Stimulated activated naive CD8-positive, alpha-beta T cell treated with anti-CD3 and anti-CD28 coated beads, Interleukin-15, amount 100 ng/mL, for 72 hours (primary cell): ENCODE measurements at regions not wholly inside any gene's neighbourhood (a gene's known extent, or its start where the extent isn't known, plus 50 kb on each side); places are given as distances from the start of the nearest gene placed in this dataset.
"Not testable (repeated sequence)": the region's sequence is repeated elsewhere in the genome, so short reads cannot be mapped to it uniquely, and the experiment has no call there.

Experiments used
- ATAC-seq: fragments of 150-1000 bp; cut with Tn5 transposase; 2 replicates; pipeline ENCODE4 v1.10.0; 2021; ENCODE audit warnings: mild to moderate bottlenecking, moderate library complexity
- DNase-seq, 2 donors: peaks; one replicate each; pipeline ENCODE4 v3.0.0; 2021 to 2022
- H3K27ac Mint-ChIP-seq, 2 donors: one replicate each; pipeline ENCODE4 v1.8.0; 2022; ENCODE audit warnings: mild to moderate bottlenecking in 2 of 2, mixed read lengths in 2 of 2, moderate library complexity in 2 of 2
- H3K27me3 Mint-ChIP-seq: one replicate; pipeline ENCODE4 v1.8.0; 2022; ENCODE audit warnings: mixed read lengths
- H3K4me1 Mint-ChIP-seq: one replicate; pipeline ENCODE4 v1.8.0; 2022; ENCODE audit warnings: mild to moderate bottlenecking, mixed read lengths
- H3K4me3 Mint-ChIP-seq, 2 donors: one replicate each; pipeline ENCODE4 v1.8.0; 2022; ENCODE audit warnings: mild to moderate bottlenecking in 2 of 2, mixed read lengths in 2 of 2, moderate library complexity in 1 of 2
- H3K9me3 Mint-ChIP-seq, 2 donors: one replicate each; pipeline ENCODE4 v1.8.0; 2022; ENCODE audit warnings: mixed read lengths in 2 of 2

DNA sequence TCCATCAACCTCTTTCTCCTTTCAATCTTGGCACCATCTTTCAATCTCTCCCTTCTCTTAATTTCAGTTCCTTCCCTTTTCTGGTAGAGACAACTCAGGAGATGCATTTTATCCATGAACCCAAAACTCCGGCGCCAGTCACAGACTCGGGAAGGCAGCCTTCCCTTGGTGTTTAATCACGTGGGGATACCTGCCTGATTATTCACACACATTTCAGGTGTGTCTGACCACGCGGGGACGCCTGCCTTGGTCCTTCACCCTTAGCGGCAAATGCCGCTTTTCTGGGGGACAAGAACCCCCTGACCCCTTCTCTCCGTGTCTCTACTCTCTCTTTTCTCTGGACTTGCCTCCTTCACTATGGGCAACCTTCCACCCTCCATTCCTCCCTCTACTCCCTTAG lies 257.6 kb upstream of the GULP1 start:
- H3K4me1 Mint-ChIP-seq, H3K4me3 Mint-ChIP-seq, ATAC-seq, H3K9me3 Mint-ChIP-seq, DNase-seq, H3K27me3 Mint-ChIP-seq: not testable (repeated sequence)
- H3K27ac Mint-ChIP-seq: peak overlapping the region in 1 of 2 donors; percentile 22

DNA sequence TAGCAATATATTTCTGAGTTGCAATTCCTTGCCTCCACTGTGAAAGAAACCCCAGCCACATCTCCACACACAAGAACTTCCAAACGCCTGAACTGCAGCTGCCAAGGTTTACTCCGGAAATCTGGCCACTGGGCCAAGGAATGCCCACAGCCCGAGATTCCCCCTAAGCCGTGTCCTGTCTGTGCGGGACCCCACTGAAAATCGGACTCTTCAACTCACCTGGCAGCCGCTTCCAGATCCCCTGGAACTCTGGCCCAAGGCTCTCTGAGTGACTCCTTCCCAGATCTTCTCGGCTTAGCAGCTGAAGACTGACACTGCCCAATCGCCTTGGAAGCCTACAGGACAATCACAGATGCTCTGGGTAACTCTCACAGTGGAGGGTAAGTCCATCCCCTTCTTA lies 256.3 kb upstream of the GULP1 start:
- not testable (repeated sequence) for H3K4me1 Mint-ChIP-seq, H3K4me3 Mint-ChIP-seq, ATAC-seq, H3K9me3 Mint-ChIP-seq, DNase-seq, H3K27ac Mint-ChIP-seq, H3K27me3 Mint-ChIP-seq

GRCh38 chr2:188036786-188037185 lies 254.9 kb upstream of the GULP1 start:
- not testable (repeated sequence) for DNase-seq, H3K27ac Mint-ChIP-seq, ATAC-seq, H3K9me3 Mint-ChIP-seq, H3K4me3 Mint-ChIP-seq, H3K27me3 Mint-ChIP-seq, H3K4me1 Mint-ChIP-seq

DNA sequence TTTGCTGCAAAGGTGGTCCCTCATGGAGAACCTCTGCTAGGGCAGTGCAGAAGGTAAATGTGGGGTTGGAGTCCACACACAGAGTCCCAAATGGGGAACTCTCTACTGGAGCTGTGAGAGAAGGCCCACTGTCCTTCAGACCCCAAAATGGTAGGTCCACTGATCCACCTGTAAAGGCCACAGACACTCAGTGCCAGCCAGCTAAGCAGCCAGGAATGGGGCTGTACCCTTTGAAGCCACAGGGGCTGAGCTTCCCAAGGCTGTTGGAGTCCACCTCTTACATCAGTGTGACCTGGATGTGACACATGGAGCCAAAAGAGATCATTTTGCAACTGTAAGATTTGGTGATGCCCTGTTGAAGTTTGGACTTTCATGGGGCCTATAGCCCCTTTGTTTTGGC lies 252.4 kb upstream of the GULP1 start:
- peaks cover 0 to 13% of the 10 kb centered on the region in 2 donors for H3K9me3 Mint-ChIP-seq
- H3K4me1 Mint-ChIP-seq: no peaks in the 10 kb centered on the region
- H3K27me3 Mint-ChIP-seq: no peaks in the 10 kb centered on the region
- H3K27ac Mint-ChIP-seq: no peak overlapping the region
- DNase-seq (no peak), ATAC-seq (peak; percentile 31)
- H3K4me3 Mint-ChIP-seq: no peak overlapping the region

- Mint-ChIP-seq H3K4me3 (no peak overlapping the region), H3K27me3 (no peaks in the 10 kb centered on the region), H3K9me3 (peaks cover 0 to 14% of the 10 kb centered on the region in 2 donors), H3K27ac (no peak overlapping the region), H3K4me1 (no peaks in the 10 kb centered on the region)
- ATAC-seq: no peak
- no peak for DNase-seq
Observed at GRCh38 chr2:188042412-188042811, 249.3 kb upstream of the GULP1 start.

DNA sequence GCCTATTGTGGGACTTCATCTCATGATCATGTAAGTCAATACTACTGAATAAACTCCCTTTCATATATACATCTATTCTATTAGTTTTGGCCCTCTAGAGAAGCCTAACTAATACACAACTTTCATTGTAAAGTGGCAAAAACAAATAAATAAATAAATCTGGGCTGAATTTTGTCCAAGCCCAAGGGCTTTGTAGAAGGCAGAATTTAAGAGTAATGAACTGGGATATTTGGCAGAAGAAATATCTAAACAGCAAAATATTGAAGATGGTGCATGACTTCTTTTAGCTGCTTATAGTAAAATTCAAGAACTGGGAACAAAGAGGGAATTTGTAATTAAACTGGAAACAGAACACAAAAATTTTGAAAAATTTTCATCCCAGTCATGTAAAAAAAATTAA lies 246.7 kb upstream of the GULP1 start:
- Mint-ChIP-seq H3K27me3 (no peaks in the 10 kb centered on the region), H3K4me3 (no peak overlapping the region), H3K27ac (no peak overlapping the region), H3K4me1 (no peaks in the 10 kb centered on the region), H3K9me3 (peaks cover 0 to 14% of the 10 kb centered on the region in 2 donors)
- no peak for DNase-seq
- no peak for ATAC-seq

DNA sequence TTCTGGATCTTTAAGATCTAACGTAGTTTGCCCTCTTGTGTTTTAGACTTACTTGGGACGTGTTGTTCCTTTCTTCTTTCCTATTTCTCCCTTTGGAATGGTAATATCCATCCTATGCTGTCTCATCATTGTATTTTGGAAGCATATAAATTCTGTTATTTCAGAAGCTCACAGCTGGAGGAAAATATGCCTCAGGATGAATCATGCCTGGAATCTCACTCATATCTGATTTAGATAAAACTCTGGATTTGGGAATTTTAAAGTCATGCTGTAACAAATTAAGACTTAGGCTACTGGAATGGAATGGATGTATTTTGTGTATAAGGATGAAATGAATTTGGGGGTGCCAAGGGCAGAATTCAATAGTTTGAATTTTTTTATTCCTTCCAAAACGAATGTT lies 245.2 kb upstream of the GULP1 start:
- Mint-ChIP-seq H3K4me1 (no peaks in the 10 kb centered on the region), H3K4me3 (no peak overlapping the region), H3K27me3 (no peaks in the 10 kb centered on the region), H3K9me3 (peaks cover 0 to 14% of the 10 kb centered on the region in 2 donors), H3K27ac (no peak overlapping the region)
- DNase-seq (no peak), ATAC-seq (no peak)

DNA sequence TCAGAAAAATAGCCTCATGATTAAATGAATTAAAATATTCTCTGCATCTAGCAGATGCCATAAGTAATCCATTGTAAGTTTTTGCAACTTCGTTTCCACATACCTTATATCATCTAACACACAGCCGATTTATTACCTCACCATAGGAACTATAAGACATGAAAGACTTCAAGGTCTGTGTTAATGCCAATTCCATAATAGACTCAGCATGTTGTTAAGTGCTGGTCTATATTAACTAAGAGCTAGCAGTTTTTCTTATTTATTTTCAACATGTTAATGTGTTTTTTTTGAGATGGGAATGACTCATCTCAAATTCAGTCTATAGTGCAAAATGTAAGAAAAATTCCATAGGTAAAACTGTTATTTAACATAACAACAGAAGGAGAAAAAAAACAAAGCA lies 243.9 kb upstream of the GULP1 start:
- Mint-ChIP-seq H3K9me3 (peaks cover 0 to 14% of the 10 kb centered on the region in 2 donors), H3K27me3 (no peaks in the 10 kb centered on the region), H3K4me1 (no peaks in the 10 kb centered on the region), H3K27ac (peak overlapping the region in 1 of 2 donors; percentile 64), H3K4me3 (no peak overlapping the region)
- ATAC-seq (no peak), DNase-seq (no peak)

DNA sequence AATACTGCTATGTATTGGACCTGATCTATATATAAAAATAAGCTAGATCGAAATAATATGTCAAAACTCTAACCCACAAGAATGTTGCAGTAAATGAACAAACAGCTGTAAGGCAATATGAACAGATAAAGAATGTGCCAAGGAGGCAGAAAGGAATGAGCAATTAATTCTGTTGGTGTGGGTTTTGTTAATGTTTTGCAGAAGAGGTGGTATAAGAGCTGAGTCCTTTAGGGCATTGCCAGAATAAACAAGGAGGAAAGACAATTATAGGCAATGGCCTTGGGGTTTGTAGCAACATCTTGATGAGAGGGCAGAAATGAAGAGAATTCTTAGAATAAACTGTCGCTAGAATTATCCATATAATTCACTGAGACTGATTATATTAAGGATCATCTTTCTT lies 240.9 kb upstream of the GULP1 start:
- Mint-ChIP-seq H3K9me3 (no peaks in the 10 kb centered on the region), H3K27ac (no peak overlapping the region), H3K4me3 (no peak overlapping the region), H3K27me3 (no peaks in the 10 kb centered on the region), H3K4me1 (no peaks in the 10 kb centered on the region)
- no peak for ATAC-seq
- DNase-seq: no peak

- Mint-ChIP-seq H3K4me1 (no peaks in the 10 kb centered on the region), H3K4me3 (no peak overlapping the region), H3K9me3 (no peaks in the 10 kb centered on the region), H3K27ac (no peak overlapping the region), H3K27me3 (no peaks in the 10 kb centered on the region)
- ATAC-seq (no peak), DNase-seq (no peak)
Observed at GRCh38 chr2:188051706-188052105, 240.0 kb upstream of the GULP1 start.

DNA sequence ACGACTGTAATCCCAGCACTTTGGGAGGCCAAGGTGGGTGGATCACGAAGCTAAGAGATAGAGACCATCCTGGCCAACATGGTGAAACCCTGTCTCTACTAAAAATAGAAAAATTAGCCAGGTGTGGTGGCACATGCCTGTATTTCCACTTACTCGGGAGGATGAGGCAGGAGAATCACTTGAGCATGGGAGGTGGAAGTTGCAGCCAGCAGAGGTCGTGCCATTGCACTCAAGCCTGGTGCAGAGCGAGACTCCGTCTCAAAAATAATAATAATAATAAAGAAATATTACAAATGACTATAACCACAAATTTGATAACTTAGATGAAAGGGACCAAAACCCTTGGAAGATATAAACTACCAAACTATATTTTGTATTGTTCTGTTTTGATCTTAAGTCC lies 226.3 kb upstream of the GULP1 start:
- Mint-ChIP-seq H3K9me3 (no peaks in the 10 kb centered on the region), H3K4me1 (no peaks in the 10 kb centered on the region), H3K4me3 (no peak overlapping the region), H3K27me3 (no peaks in the 10 kb centered on the region), H3K27ac (no peak overlapping the region)
- no peak for ATAC-seq
- DNase-seq: no peak

- H3K27ac Mint-ChIP-seq: no peak overlapping the region
Observed at GRCh38 chr2:188068093-188068492, 223.6 kb upstream of the GULP1 start.

DNA sequence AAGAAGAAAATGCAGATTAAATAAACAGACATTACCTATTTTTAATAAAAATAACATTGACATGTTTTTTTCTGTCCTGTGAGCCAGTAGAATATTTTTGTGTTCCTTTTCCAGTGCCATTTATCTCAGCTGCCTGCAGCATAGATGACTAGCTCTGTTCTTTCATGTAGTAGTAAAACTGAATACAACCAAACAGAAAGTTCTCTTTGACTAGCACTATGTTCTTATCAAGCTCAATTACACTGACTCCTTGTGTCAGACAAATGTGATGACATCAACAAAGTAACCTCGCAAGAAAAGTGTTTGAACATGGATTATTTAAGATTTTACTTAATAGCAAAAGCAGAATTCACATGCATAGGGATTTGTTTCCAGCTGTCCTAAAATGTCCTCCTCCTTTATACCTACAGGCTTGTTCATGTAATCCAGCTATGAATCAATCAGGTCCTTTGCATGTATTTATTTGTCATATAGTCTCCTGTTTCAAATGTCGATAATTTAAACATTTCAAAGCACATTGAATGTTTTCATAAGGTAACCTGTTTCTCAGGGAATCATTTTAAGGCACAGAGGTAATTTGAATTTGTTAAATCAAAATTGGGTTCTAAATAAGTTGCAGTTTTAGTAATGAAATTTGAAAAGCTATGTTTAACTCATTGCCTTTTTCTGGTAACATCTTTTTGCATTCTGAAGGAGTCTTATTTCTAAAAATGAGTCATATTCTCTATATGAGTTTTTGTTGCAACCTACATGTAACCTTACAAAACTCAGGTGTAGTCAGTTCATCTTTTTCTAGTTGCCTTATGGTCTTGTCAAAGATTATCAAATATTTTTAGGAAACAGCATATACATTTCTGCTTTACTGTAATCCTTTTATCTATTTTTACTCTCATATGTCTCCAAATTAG lies 215.3 kb upstream of the GULP1 start:
- peak overlapping the region in 1 of 2 donors; percentile 8 for H3K27ac Mint-ChIP-seq

More at GRCh38 chr2:188068093-188068492, 223.6 kb upstream of the GULP1 start:
- Mint-ChIP-seq H3K4me1 (no peaks in the 10 kb centered on the region), H3K27me3 (no peaks in the 10 kb centered on the region), H3K4me3 (no peak overlapping the region), H3K9me3 (peaks cover 0 to 18% of the 10 kb centered on the region in 2 donors)
- no peak for ATAC-seq
- no peak for DNase-seq

DNA sequence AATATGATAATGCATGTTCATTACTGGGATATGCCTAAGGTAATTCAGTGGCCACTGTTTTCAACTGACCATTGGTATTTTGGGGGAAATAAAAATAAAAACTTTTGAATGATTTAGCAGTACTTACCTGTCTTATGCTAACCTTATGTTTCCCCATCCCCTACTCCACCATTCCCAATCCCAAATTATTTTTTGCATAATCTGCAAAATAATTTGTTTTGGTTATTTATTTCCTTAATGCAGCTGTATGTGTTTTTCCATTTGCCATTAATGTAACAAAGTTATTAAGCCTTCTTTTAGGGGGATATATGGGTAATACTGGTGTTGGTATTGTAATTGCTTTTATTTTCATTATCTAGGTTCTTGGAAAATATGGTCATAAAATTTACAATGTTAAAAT lies 213.9 kb upstream of the GULP1 start:
- Mint-ChIP-seq H3K27me3 (peaks cover 9% of the 10 kb centered on the region), H3K4me1 (no peaks in the 10 kb centered on the region), H3K4me3 (no peak overlapping the region), H3K27ac (no peak overlapping the region), H3K9me3 (peaks cover 9 to 36% of the 10 kb centered on the region in 2 donors)
- ATAC-seq (no peak), DNase-seq (no peak)

More for the DNA sequence above, 215.3 kb upstream of the GULP1 start:
- ATAC-seq (peak; percentile 42), DNase-seq (no peak)
- peaks cover 9 to 50% of the 10 kb centered on the region in 2 donors for H3K9me3 Mint-ChIP-seq
- H3K27me3 Mint-ChIP-seq: peaks cover 9% of the 10 kb centered on the region
- H3K4me1 Mint-ChIP-seq: no peaks in the 10 kb centered on the region
- H3K4me3 Mint-ChIP-seq: no peak overlapping the region

GRCh38 chr2:188078534-188078933 lies 213.1 kb upstream of the GULP1 start:
- Mint-ChIP-seq H3K4me1 (no peaks in the 10 kb centered on the region), H3K27ac (no peak overlapping the region), H3K9me3 (peaks cover 8 to 32% of the 10 kb centered on the region in 2 donors), H3K27me3 (peaks cover 9% of the 10 kb centered on the region), H3K4me3 (no peak overlapping the region)
- ATAC-seq (no peak), DNase-seq (no peak)

- H3K27ac Mint-ChIP-seq: no peak overlapping the region
- no peak overlapping the region for H3K4me3 Mint-ChIP-seq
- no peak for DNase-seq
- no peaks in the 10 kb centered on the region for H3K4me1 Mint-ChIP-seq
- peaks cover 9% of the 10 kb centered on the region for H3K27me3 Mint-ChIP-seq
- ATAC-seq: no peak
- peaks cover 5 to 26% of the 10 kb centered on the region in 2 donors for H3K9me3 Mint-ChIP-seq
Observed at GRCh38 chr2:188079196-188079595, 212.5 kb upstream of the GULP1 start.
